ENCODE measurements at regions not wholly inside any gene's neighbourhood (a gene's known extent, or its start where the extent isn't known, plus 50 kb on each side); places are given as distances from the start of the nearest gene placed in this dataset.

DNA sequence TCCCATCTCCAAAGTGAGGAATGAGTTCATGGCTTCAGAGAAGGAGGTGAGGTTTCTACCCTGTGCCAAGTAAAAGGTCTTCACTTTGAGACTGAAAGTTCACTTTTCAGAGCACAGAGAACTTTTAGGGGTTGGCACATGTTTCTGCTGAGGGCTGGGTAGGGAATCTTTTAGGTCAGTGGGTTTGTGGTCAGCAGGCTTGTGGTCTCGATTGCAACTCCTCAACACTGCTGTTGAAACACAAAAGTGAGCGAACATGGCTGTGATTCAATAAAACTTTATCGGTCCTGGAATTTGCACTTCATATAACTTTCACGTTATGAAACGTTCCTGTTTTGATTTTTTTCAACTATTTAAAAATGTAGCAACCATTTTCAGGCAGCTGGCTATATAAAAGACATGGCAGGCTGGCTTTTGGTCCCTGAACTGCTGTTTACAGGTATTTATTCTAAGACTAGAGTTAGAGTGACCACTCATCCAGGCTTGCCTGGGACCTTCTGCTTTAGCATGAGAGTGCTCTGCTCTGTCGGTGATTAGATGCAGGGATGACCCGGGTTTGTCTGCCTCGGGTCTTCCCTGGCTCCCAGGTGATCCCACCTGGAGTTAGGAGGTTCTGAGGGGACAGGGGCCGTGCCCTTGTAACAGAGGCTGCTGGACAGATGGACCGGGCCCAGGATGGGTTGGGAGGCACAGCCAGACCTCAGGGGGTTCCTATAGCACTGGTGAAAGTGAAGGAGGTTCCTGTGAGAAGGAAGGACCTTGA, 62.7 kb upstream of the TAF1B start:
- no peak for TF ChIP-seq YY1 (IDR thresholded peaks at IDR 0.05; ENCODE audit: insufficient read depth, insufficient read length)
- TF ChIP-seq ZNF274 (IDR thresholded peaks at IDR 0.05; ENCODE audit: low read depth, low read length), result no peak

Measured in NT2/D1 (cell line).